ENCODE measurements at regions not wholly inside any gene's neighbourhood (a gene's known extent, or its start where the extent isn't known, plus 50 kb on each side); places are given as distances from the start of the nearest gene placed in this dataset.

GRCh38 chr19:31944326-31944725, 401.1 kb upstream of the ZNF507 start:
- H3K4me3 Mint-ChIP-seq (ENCODE audit: low read depth) = no peak overlapping the region
- H3K27me3 Mint-ChIP-seq = peaks cover 15% of the 10 kb centered on the region
- DNase-seq (ENCODE audit: low spot score, unreplicated experiment) = no peak
- H3K9me3 Mint-ChIP-seq (ENCODE audit: low read depth) = no peaks in the 10 kb centered on the region
- no peak overlapping the region for H3K27ac Mint-ChIP-seq
- H3K36me3 Mint-ChIP-seq (ENCODE audit: insufficient read depth) = no peaks in the 10 kb centered on the region
- H3K4me1 Mint-ChIP-seq (ENCODE audit: low read depth) = peaks cover 16% of the 10 kb centered on the region
- no peak for TF ChIP-seq CTCF (IDR thresholded peaks at IDR 0.05; ENCODE audit: unreplicated experiment)

- no peak for DNase-seq (ENCODE audit: low spot score, unreplicated experiment)
- Mint-ChIP-seq H3K9me3 (ENCODE audit: low read depth) (no peaks in the 10 kb centered on the region), H3K27me3 (peaks cover 15% of the 10 kb centered on the region), H3K27ac (no peak overlapping the region), H3K4me1 (ENCODE audit: low read depth) (peaks cover 16% of the 10 kb centered on the region), H3K4me3 (ENCODE audit: low read depth) (no peak overlapping the region), H3K36me3 (ENCODE audit: insufficient read depth) (no peaks in the 10 kb centered on the region)
- TF ChIP-seq CTCF (IDR thresholded peaks at IDR 0.05; ENCODE audit: unreplicated experiment) = no peak
Observed at GRCh38 chr19:31946491-31946890, 398.9 kb upstream of the ZNF507 start.

- Mint-ChIP-seq H3K27ac (no peak overlapping the region), H3K4me3 (ENCODE audit: low read depth) (no peak overlapping the region), H3K36me3 (ENCODE audit: insufficient read depth) (no peaks in the 10 kb centered on the region), H3K4me1 (ENCODE audit: low read depth) (peaks cover 16% of the 10 kb centered on the region), H3K9me3 (ENCODE audit: low read depth) (no peaks in the 10 kb centered on the region), H3K27me3 (peaks cover 15% of the 10 kb centered on the region)
- no peak for DNase-seq (ENCODE audit: low spot score, unreplicated experiment)
- TF ChIP-seq CTCF (IDR thresholded peaks at IDR 0.05; ENCODE audit: unreplicated experiment) = no peak
Observed at GRCh38 chr19:31947436-31948115, 397.8 kb upstream of the ZNF507 start.

- DNase-seq (ENCODE audit: low spot score, unreplicated experiment) = no peak
- Mint-ChIP-seq H3K27ac (no peak overlapping the region), H3K4me3 (ENCODE audit: low read depth) (no peak overlapping the region), H3K9me3 (ENCODE audit: low read depth) (no peaks in the 10 kb centered on the region), H3K27me3 (peaks cover 12% of the 10 kb centered on the region), H3K36me3 (ENCODE audit: insufficient read depth) (no peaks in the 10 kb centered on the region), H3K4me1 (ENCODE audit: low read depth) (no peaks in the 10 kb centered on the region)
- TF ChIP-seq CTCF (IDR thresholded peaks at IDR 0.05; ENCODE audit: unreplicated experiment) = no peak
Observed at GRCh38 chr19:31952693-31953092, 392.7 kb upstream of the ZNF507 start.

GRCh38 chr19:31955061-31955460, 390.3 kb upstream of the ZNF507 start:
- no peak overlapping the region for H3K27ac Mint-ChIP-seq
- no peak for TF ChIP-seq CTCF (IDR thresholded peaks at IDR 0.05; ENCODE audit: unreplicated experiment)
- no peaks in the 10 kb centered on the region for H3K9me3 Mint-ChIP-seq (ENCODE audit: low read depth)

More at GRCh38 chr19:31955061-31955460, 390.3 kb upstream of the ZNF507 start:
- no peak for DNase-seq (ENCODE audit: low spot score, unreplicated experiment)
- Mint-ChIP-seq H3K4me1 (ENCODE audit: low read depth) (peaks cover 8% of the 10 kb centered on the region), H3K36me3 (ENCODE audit: insufficient read depth) (no peaks in the 10 kb centered on the region), H3K4me3 (ENCODE audit: low read depth) (no peak overlapping the region), H3K27me3 (peaks cover 24% of the 10 kb centered on the region)
